ENCODE measurements at regions not wholly inside any gene's neighbourhood (a gene's known extent, or its start where the extent isn't known, plus 50 kb on each side); places are given as distances from the start of the nearest gene placed in this dataset.
A peak's percentile ranks its signal among the peaks of the same experiment; 100 is the strongest.

DNA sequence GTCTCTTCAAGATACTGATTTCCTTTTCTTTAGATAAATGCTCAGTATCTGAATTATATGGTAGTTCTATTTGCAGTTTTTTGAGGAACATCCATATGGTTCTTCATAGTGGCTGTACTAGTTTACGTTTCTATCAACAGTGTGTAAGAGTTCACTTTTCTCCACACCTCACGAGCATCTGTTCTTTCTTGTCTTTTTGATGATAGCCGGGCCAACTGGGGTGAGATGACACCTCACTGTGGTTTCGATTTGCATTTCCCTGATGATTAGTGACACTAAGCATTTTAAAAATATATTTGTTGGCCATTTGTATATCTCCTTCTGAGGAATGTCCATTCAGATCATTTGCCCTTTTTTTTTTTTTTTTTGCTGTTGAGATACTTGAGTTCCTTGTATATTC, 458.8 kb downstream of the SETBP1 start:
- no peak for DNase-seq (ENCODE audit: low read depth)
- TF ChIP-seq, protein P1, sequence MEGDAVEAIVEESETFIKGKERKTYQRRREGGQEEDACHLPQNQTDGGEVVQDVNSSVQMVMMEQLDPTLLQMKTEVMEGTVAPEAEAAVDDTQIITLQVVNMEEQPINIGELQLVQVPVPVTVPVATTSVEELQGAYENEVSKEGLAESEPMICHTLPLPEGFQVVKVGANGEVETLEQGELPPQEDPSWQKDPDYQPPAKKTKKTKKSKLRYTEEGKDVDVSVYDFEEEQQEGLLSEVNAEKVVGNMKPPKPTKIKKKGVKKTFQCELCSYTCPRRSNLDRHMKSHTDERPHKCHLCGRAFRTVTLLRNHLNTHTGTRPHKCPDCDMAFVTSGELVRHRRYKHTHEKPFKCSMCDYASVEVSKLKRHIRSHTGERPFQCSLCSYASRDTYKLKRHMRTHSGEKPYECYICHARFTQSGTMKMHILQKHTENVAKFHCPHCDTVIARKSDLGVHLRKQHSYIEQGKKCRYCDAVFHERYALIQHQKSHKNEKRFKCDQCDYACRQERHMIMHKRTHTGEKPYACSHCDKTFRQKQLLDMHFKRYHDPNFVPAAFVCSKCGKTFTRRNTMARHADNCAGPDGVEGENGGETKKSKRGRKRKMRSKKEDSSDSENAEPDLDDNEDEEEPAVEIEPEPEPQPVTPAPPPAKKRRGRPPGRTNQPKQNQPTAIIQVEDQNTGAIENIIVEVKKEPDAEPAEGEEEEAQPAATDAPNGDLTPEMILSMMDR (IDR thresholded peaks at IDR 0.05; ENCODE audit: low read length, missing control alignments), result no peak
- H3K4me3 ChIP-seq (replicated peaks; ENCODE audit: low read depth, low read length), result no peak overlapping the region

DNA sequence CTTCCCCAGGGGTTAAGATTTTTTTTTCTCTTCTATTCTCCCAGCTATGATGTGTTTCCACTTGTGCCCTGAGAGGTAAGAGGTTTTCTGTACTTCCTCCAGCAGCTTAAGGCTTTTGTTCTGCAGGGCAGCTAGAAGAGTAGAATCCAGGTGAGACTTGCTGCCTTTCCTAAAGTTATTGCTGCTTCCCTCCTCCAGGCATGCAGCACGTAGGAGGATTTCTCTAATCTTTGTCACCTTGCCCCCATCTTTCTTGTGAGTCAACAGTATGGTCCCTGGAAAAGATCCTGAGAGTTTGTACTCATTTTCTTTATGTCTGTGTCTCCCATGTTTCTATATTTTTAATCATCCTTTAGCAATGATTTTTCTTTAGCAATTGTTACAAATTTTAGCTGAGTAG, 462.2 kb downstream of the SETBP1 start:
- TF ChIP-seq, protein P1 (IDR thresholded peaks at IDR 0.05; ENCODE audit: low read length, missing control alignments), result no peak
- DNase-seq (ENCODE audit: low read depth), result no peak
- H3K4me3 ChIP-seq (replicated peaks; ENCODE audit: low read depth, low read length), result no peak overlapping the region

GRCh38 chr18:45149712-45150111, 465.6 kb upstream of the SLC14A2 start:
- DNase-seq (ENCODE audit: low read depth), result no peak
- H3K4me3 ChIP-seq (replicated peaks; ENCODE audit: low read depth, low read length), result no peak overlapping the region
- TF ChIP-seq, protein P1 (IDR thresholded peaks at IDR 0.05; ENCODE audit: low read length, missing control alignments), result no peak

- TF ChIP-seq, protein P1 (IDR thresholded peaks at IDR 0.05; ENCODE audit: low read length, missing control alignments), result no peak
- no peak for DNase-seq (ENCODE audit: low read depth)
- H3K4me3 ChIP-seq (replicated peaks; ENCODE audit: low read depth, low read length), result no peak overlapping the region
Observed at GRCh38 chr18:45151645-45152044, 463.6 kb upstream of the SLC14A2 start.

- TF ChIP-seq, protein P1 (IDR thresholded peaks at IDR 0.05; ENCODE audit: low read length, missing control alignments), result no peak
- DNase-seq (ENCODE audit: low read depth), result no peak
- no peak overlapping the region for H3K4me3 ChIP-seq (replicated peaks; ENCODE audit: low read depth, low read length)
Observed at GRCh38 chr18:45155526-45155925, 459.8 kb upstream of the SLC14A2 start.

DNA sequence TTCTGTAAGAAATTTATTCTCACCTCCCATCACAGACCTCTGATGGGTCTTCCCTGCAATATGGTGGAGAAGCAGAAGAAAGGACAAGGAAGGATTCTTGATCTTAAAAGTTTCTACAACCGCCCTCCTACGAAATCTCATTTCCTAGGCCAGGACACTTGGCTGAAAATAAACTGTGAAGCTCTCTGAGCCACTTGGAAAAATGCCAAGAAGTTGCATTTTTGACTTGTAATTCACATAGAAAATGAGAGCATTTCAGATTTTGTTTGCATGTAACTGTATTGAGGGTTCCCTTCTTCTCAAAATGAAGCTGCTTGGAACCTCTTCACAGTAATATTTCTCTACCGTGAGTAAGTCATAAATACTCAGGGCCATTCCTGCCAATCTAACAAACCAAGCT, 458.3 kb upstream of the SLC14A2 start:
- peak; percentile 80 for DNase-seq (ENCODE audit: low read depth)
- no peak overlapping the region for H3K4me3 ChIP-seq (replicated peaks; ENCODE audit: low read depth, low read length)
- TF ChIP-seq, protein P1 (IDR thresholded peaks at IDR 0.05; ENCODE audit: low read length, missing control alignments), result no peak

DNA sequence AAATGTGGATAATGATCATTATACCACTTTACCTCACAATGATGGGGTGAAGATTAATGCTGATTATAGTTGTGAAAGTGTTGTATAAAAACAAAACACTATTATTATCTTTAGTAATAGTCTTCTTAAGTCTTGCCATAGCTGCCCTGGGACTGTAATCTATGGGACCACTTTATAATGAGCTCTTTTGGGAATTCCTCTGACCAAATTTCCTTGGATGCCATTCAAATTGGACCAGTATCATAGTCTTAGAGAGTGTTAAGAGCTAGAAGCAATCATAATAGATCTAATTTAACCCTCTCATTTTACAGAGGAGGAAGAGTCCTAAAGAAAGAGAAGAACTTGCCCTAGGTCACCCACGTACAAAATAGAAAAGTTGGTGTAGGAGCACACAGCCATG, 457.7 kb upstream of the SLC14A2 start:
- TF ChIP-seq, protein P1 (IDR thresholded peaks at IDR 0.05; ENCODE audit: low read length, missing control alignments), result no peak
- no peak overlapping the region for H3K4me3 ChIP-seq (replicated peaks; ENCODE audit: low read depth, low read length)
- no peak for DNase-seq (ENCODE audit: low read depth)
